ENCODE measurements at regions not wholly inside any gene's neighbourhood (a gene's known extent, or its start where the extent isn't known, plus 50 kb on each side); places are given as distances from the start of the nearest gene placed in this dataset.

DNA sequence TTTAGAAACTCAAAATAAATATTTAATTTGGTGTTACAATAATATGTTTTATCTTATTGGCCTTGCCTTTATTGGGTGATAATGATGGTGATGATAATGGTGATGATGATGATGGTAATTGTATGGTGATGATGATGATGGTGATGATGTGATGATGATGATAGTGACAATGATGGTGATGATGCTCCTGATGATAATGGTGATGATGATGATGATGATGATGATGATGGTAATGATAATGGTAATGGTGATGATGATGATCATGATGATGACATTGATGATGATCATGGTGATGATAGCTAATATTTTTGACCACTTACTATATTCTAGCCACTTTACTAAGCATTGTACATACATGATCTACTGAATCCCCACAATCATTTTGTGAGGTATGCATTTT is 1548.6 kb upstream of the TMEM132C start (continued):
- no peak for TF ChIP-seq ZBTB33 (IDR thresholded peaks at IDR 0.05)
- TF ChIP-seq ZNF217 (IDR thresholded peaks at IDR 0.05), result no peak
- TF ChIP-seq DPF2 (IDR thresholded peaks at IDR 0.05), result no peak
- no peak for TF ChIP-seq SMARCA5 (IDR thresholded peaks at IDR 0.05)
- no peak for TF ChIP-seq CREB1 (IDR thresholded peaks at IDR 0.05; ENCODE audit: low read depth)
- no peak for TF ChIP-seq RB1 (IDR thresholded peaks at IDR 0.05; ENCODE audit: borderline replicate concordance)
- TF ChIP-seq SUPT20H (IDR thresholded peaks at IDR 0.05; ENCODE audit: borderline replicate concordance, control insufficient read depth, low read depth, low read length), result no peak

- DNase-seq (ENCODE audit: low read depth, low spot score) (no peak), FAIRE-seq (no peak), ATAC-seq (no peak)
- ChIA-PET RAD21 (ENCODE audit: unreplicated experiment) (no interaction called here), SMC1A (ENCODE audit: uncharacterized antibody, unreplicated experiment) (no interaction called here), POLR2A (no interaction called here), CTCF (no interaction called here)
- no peaks in the 10 kb centered on the region for H3K4me1 ChIP-seq (ENCODE audit: control insufficient read depth, insufficient read depth, low read length)
- WGBS (ENCODE audit: insufficient coverage, insufficient replicate concordance, low lambda C conversion rate, missing lambda C conversion rate), result 27% methylated on average over 5 of the region's 5 CpGs
- H3K9ac ChIP-seq (ENCODE audit: control insufficient read depth, insufficient read depth, low read length), result no peak overlapping the region
- no peaks in the 10 kb centered on the region for H3K9me3 ChIP-seq (replicated peaks; ENCODE audit: control insufficient read depth, insufficient read depth, low read length)
- H3K79me2 ChIP-seq (ENCODE audit: control insufficient read depth, insufficient read depth, low read length), result no peaks in the 10 kb centered on the region
- H3K36me3 ChIP-seq (ENCODE audit: control insufficient read depth in 2 of 2, insufficient read depth in 2 of 2, low read length in 1 of 2), result no peaks in the 10 kb centered on the region
- intact Hi-C loops (cut with micrococcal nuclease; ENCODE audit: unreplicated experiment) (loop anchor here (5.0 kb wide), 1 partner anchor 553 kb away; no protein-coding TSS in a partner anchor), in situ Hi-C loops (cut with MboI) (no loop called here)
- no peaks in the 10 kb centered on the region for H4K20me1 ChIP-seq (ENCODE audit: control insufficient read depth, insufficient read depth)
- no peak overlapping the region for H2AFZ ChIP-seq (ENCODE audit: control insufficient read depth, low read depth, low read length)
- no peaks in the 10 kb centered on the region for H3K27me3 ChIP-seq (replicated peaks in 1 of 2; ENCODE audit: control insufficient read depth in 2 of 2, insufficient read depth in 2 of 2, low read length in 1 of 2)
- no peak overlapping the region for H3K4me2 ChIP-seq (ENCODE audit: control insufficient read depth, insufficient read depth)
- BruUV-seq (replicated peaks), result no TSS peak
- H3K27ac ChIP-seq (ENCODE audit: control insufficient read depth, insufficient read depth), result no peak overlapping the region
- H3K4me3 ChIP-seq, result no peak overlapping the region
- no peak for TF ChIP-seq HDAC2 (IDR thresholded peaks at IDR 0.05)
- TF ChIP-seq SMC3 (IDR thresholded peaks at IDR 0.05; ENCODE audit: borderline replicate concordance, low read length), result no peak
- no peak for TF ChIP-seq CTCF (IDR thresholded peaks at IDR 0.05 in 2 of 3, conservative IDR thresholded peaks at IDR 0.05 in 1 of 3; ENCODE audit: control insufficient read depth in 2 of 3, extremely low read depth in 1 of 3, insufficient read depth in 1 of 3, low read depth in 3 of 3, low read length in 3 of 3)
- TF ChIP-seq SREBF1 (IDR thresholded peaks at IDR 0.05; ENCODE audit: low read length), result no peak
- TF ChIP-seq JUND (IDR thresholded peaks at IDR 0.05; ENCODE audit: low read depth, low read length), result no peak
- TF ChIP-seq, protein P1, sequence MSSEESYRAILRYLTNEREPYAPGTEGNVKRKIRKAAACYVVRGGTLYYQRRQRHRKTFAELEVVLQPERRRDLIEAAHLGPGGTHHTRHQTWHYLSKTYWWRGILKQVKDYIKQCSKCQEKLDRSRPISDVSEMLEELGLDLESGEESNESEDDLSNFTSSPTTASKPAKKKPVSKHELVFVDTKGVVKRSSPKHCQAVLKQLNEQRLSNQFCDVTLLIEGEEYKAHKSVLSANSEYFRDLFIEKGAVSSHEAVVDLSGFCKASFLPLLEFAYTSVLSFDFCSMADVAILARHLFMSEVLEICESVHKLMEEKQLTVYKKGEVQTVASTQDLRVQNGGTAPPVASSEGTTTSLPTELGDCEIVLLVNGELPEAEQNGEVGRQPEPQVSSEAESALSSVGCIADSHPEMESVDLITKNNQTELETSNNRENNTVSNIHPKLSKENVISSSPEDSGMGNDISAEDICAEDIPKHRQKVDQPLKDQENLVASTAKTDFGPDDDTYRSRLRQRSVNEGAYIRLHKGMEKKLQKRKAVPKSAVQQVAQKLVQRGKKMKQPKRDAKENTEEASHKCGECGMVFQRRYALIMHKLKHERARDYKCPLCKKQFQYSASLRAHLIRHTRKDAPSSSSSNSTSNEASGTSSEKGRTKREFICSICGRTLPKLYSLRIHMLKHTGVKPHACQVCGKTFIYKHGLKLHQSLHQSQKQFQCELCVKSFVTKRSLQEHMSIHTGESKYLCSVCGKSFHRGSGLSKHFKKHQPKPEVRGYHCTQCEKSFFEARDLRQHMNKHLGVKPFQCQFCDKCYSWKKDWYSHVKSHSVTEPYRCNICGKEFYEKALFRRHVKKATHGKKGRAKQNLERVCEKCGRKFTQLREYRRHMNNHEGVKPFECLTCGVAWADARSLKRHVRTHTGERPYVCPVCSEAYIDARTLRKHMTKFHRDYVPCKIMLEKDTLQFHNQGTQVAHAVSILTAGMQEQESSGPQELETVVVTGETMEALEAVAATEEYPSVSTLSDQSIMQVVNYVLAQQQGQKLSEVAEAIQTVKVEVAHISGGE (CRISPR knock-in tag; IDR thresholded peaks at IDR 0.05), result no peak
- no peak for TF ChIP-seq GABPA (IDR thresholded peaks at IDR 0.05; ENCODE audit: low read depth)
- TF ChIP-seq MEF2B (IDR thresholded peaks at IDR 0.05; ENCODE audit: partially characterized antibody, poor library complexity, severe bottlenecking), result no peak
- no peak for TF ChIP-seq CHD1 (IDR thresholded peaks at IDR 0.05; ENCODE audit: low read depth, low read length)
These were observed 1546.9 kb upstream of the TMEM132C start for GRCh38 chr12:126719912-126720705.
